ENCODE measurements at regions not wholly inside any gene's neighbourhood (a gene's known extent, or its start where the extent isn't known, plus 50 kb on each side); places are given as distances from the start of the nearest gene placed in this dataset.

GRCh38 chr2:2694746-2695145 lies 363.7 kb upstream of the MYT1L start:
- Mint-ChIP-seq H3K4me1 (ENCODE audit: low read depth) (peaks cover 2% of the 10 kb centered on the region), H3K4me3 (no peak overlapping the region), H3K36me3 (ENCODE audit: low read depth) (no peaks in the 10 kb centered on the region), H3K9me3 (no peaks in the 10 kb centered on the region), H3K27ac (no peak overlapping the region), H3K27me3 (ENCODE audit: low read depth) (no peaks in the 10 kb centered on the region)

- Mint-ChIP-seq H3K36me3 (ENCODE audit: low read depth) (no peaks in the 10 kb centered on the region), H3K9me3 (no peaks in the 10 kb centered on the region), H3K27me3 (ENCODE audit: low read depth) (no peaks in the 10 kb centered on the region), H3K4me3 (no peak overlapping the region), H3K4me1 (ENCODE audit: low read depth) (peaks cover 3% of the 10 kb centered on the region), H3K27ac (no peak overlapping the region)
These were observed 361.7 kb upstream of the MYT1L start for GRCh38 chr2:2692599-2693389.

GRCh38 chr2:2691419-2691818 lies 360.3 kb upstream of the MYT1L start:
- Mint-ChIP-seq H3K36me3 (ENCODE audit: low read depth) (no peaks in the 10 kb centered on the region), H3K4me1 (ENCODE audit: low read depth) (peaks cover 4% of the 10 kb centered on the region), H3K27me3 (ENCODE audit: low read depth) (no peaks in the 10 kb centered on the region), H3K4me3 (no peak overlapping the region), H3K27ac (no peak overlapping the region), H3K9me3 (no peaks in the 10 kb centered on the region)

- Mint-ChIP-seq H3K27me3 (ENCODE audit: low read depth) (no peaks in the 10 kb centered on the region), H3K9me3 (no peaks in the 10 kb centered on the region), H3K36me3 (ENCODE audit: low read depth) (no peaks in the 10 kb centered on the region), H3K4me3 (no peak overlapping the region), H3K27ac (no peak overlapping the region), H3K4me1 (ENCODE audit: low read depth) (peaks cover 8% of the 10 kb centered on the region)
These were observed 359.9 kb upstream of the MYT1L start for GRCh38 chr2:2690985-2691384.

- H3K9me3 Mint-ChIP-seq: no peaks in the 10 kb centered on the region
- H3K27ac Mint-ChIP-seq: no peak overlapping the region
- peaks cover 11% of the 10 kb centered on the region for H3K4me1 Mint-ChIP-seq (ENCODE audit: low read depth)
- H3K4me3 Mint-ChIP-seq: no peak overlapping the region
- H3K36me3 Mint-ChIP-seq (ENCODE audit: low read depth): no peaks in the 10 kb centered on the region
- no peaks in the 10 kb centered on the region for H3K27me3 Mint-ChIP-seq (ENCODE audit: low read depth)
These were observed 358.2 kb upstream of the MYT1L start for GRCh38 chr2:2689306-2689705.

- Mint-ChIP-seq H3K27ac (no peak overlapping the region), H3K4me1 (ENCODE audit: low read depth) (peaks cover 11% of the 10 kb centered on the region), H3K36me3 (ENCODE audit: low read depth) (no peaks in the 10 kb centered on the region), H3K27me3 (ENCODE audit: low read depth) (peaks cover 4% of the 10 kb centered on the region), H3K9me3 (no peaks in the 10 kb centered on the region), H3K4me3 (no peak overlapping the region)
These were observed 357.2 kb upstream of the MYT1L start for GRCh38 chr2:2688254-2688653.

GRCh38 chr2:2687745-2688144 lies 356.7 kb upstream of the MYT1L start:
- Mint-ChIP-seq H3K27me3 (ENCODE audit: low read depth) (peaks cover 4% of the 10 kb centered on the region), H3K9me3 (no peaks in the 10 kb centered on the region), H3K4me3 (no peak overlapping the region), H3K27ac (no peak overlapping the region), H3K36me3 (ENCODE audit: low read depth) (no peaks in the 10 kb centered on the region), H3K4me1 (ENCODE audit: low read depth) (peaks cover 11% of the 10 kb centered on the region)

- H3K4me3 Mint-ChIP-seq: no peak overlapping the region
- H3K4me1 Mint-ChIP-seq (ENCODE audit: low read depth): peaks cover 18% of the 10 kb centered on the region
- H3K9me3 Mint-ChIP-seq: no peaks in the 10 kb centered on the region
- no peak overlapping the region for H3K27ac Mint-ChIP-seq
- no peaks in the 10 kb centered on the region for H3K36me3 Mint-ChIP-seq (ENCODE audit: low read depth)
- H3K27me3 Mint-ChIP-seq (ENCODE audit: low read depth): peaks cover 7% of the 10 kb centered on the region
These were observed 355.1 kb upstream of the MYT1L start for GRCh38 chr2:2686222-2686621.

GRCh38 chr2:2683606-2684224 lies 352.6 kb upstream of the MYT1L start:
- no peaks in the 10 kb centered on the region for H3K9me3 Mint-ChIP-seq
- H3K4me3 Mint-ChIP-seq: no peak overlapping the region
- H3K27me3 Mint-ChIP-seq (ENCODE audit: low read depth): peaks cover 7% of the 10 kb centered on the region
- no peak overlapping the region for H3K27ac Mint-ChIP-seq
- peaks cover 17% of the 10 kb centered on the region for H3K4me1 Mint-ChIP-seq (ENCODE audit: low read depth)
- H3K36me3 Mint-ChIP-seq (ENCODE audit: low read depth): no peaks in the 10 kb centered on the region

GRCh38 chr2:2682700-2683342 lies 351.7 kb upstream of the MYT1L start:
- H3K4me3 Mint-ChIP-seq: no peak overlapping the region
- no peak overlapping the region for H3K27ac Mint-ChIP-seq
- no peaks in the 10 kb centered on the region for H3K9me3 Mint-ChIP-seq
- H3K36me3 Mint-ChIP-seq (ENCODE audit: low read depth): no peaks in the 10 kb centered on the region
- H3K27me3 Mint-ChIP-seq (ENCODE audit: low read depth): peaks cover 7% of the 10 kb centered on the region
- peaks cover 15% of the 10 kb centered on the region for H3K4me1 Mint-ChIP-seq (ENCODE audit: low read depth)

- H3K4me1 Mint-ChIP-seq (ENCODE audit: low read depth): peaks cover 15% of the 10 kb centered on the region
- H3K4me3 Mint-ChIP-seq: no peak overlapping the region
- H3K36me3 Mint-ChIP-seq (ENCODE audit: low read depth): no peaks in the 10 kb centered on the region
- H3K27me3 Mint-ChIP-seq (ENCODE audit: low read depth): peaks cover 7% of the 10 kb centered on the region
- H3K9me3 Mint-ChIP-seq: no peaks in the 10 kb centered on the region
- H3K27ac Mint-ChIP-seq: no peak overlapping the region
These were observed 350.7 kb upstream of the MYT1L start for GRCh38 chr2:2681711-2682251.

- Mint-ChIP-seq H3K4me1 (ENCODE audit: low read depth) (peaks cover 11% of the 10 kb centered on the region), H3K4me3 (no peak overlapping the region), H3K27ac (no peak overlapping the region), H3K27me3 (ENCODE audit: low read depth) (peaks cover 7% of the 10 kb centered on the region), H3K36me3 (ENCODE audit: low read depth) (no peaks in the 10 kb centered on the region), H3K9me3 (no peaks in the 10 kb centered on the region)
These were observed 350.0 kb upstream of the MYT1L start for GRCh38 chr2:2681085-2681484.

- Mint-ChIP-seq H3K27ac (no peak overlapping the region), H3K36me3 (ENCODE audit: low read depth) (no peaks in the 10 kb centered on the region), H3K4me1 (ENCODE audit: low read depth) (no peaks in the 10 kb centered on the region), H3K9me3 (no peaks in the 10 kb centered on the region), H3K27me3 (ENCODE audit: low read depth) (no peaks in the 10 kb centered on the region), H3K4me3 (no peak overlapping the region)
These were observed 343.8 kb upstream of the MYT1L start for GRCh38 chr2:2674831-2675230.

- Mint-ChIP-seq H3K4me1 (ENCODE audit: low read depth) (no peaks in the 10 kb centered on the region), H3K27ac (no peak overlapping the region), H3K4me3 (no peak overlapping the region), H3K27me3 (ENCODE audit: low read depth) (no peaks in the 10 kb centered on the region), H3K36me3 (ENCODE audit: low read depth) (no peaks in the 10 kb centered on the region), H3K9me3 (no peaks in the 10 kb centered on the region)
These were observed 342.3 kb upstream of the MYT1L start for GRCh38 chr2:2673406-2673805.

GRCh38 chr2:2672249-2672648 lies 341.2 kb upstream of the MYT1L start:
- no peaks in the 10 kb centered on the region for H3K27me3 Mint-ChIP-seq (ENCODE audit: low read depth)
- no peak overlapping the region for H3K27ac Mint-ChIP-seq
- H3K9me3 Mint-ChIP-seq: no peaks in the 10 kb centered on the region
- H3K36me3 Mint-ChIP-seq (ENCODE audit: low read depth): no peaks in the 10 kb centered on the region
- no peak overlapping the region for H3K4me3 Mint-ChIP-seq
- H3K4me1 Mint-ChIP-seq (ENCODE audit: low read depth): no peaks in the 10 kb centered on the region

All from T-helper 1 cell treated with Interleukin-12 subunit alpha and Interleukin-12 subunit beta and Interleukin-4 antibody, amounts not matched to agents 30 μg/mL and 1 μg/mL, for 36 hours (primary cell).